ENCODE measurements at regions not wholly inside any gene's neighbourhood (a gene's known extent, or its start where the extent isn't known, plus 50 kb on each side); places are given as distances from the start of the nearest gene placed in this dataset.
"Not testable (repeated sequence)": the region's sequence is repeated elsewhere in the genome, so short reads cannot be mapped to it uniquely, and the experiment has no call there.

DNA sequence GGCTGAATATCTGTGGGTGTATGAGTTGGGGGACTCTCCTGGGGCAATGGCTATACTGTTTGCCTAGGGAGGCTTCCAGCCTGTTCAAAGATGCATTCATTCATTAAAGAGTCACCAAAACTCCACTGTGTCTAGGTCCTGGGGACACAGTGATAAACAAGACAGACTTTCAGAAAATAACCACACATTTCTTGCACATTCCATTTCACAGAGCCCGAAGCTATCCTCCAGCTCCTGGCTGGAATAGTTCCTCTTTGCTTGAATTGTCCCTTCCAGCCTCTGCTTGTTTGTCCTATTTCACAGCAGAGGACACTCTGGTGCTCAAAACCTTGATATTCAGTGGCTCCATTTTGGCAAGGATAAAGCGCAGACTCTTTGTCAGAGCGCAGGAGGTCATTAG, 61.7 kb upstream of the ITGA11 start:
- H3K9ac ChIP-seq (ENCODE audit: low read depth, low read length): no peak overlapping the region
- no peaks in the 10 kb centered on the region for H3K36me3 ChIP-seq (ENCODE audit: insufficient read depth, low read length)
- no peak overlapping the region for H3K4me2 ChIP-seq (ENCODE audit: low read length)
- H3K27me3 ChIP-seq (ENCODE audit: control insufficient read depth, insufficient read depth, low read length): peaks cover 55% of the 10 kb centered on the region
- no peaks in the 10 kb centered on the region for H3K4me1 ChIP-seq (ENCODE audit: control insufficient read depth, insufficient read depth, low read length)
- H3K9me3 ChIP-seq (replicated peaks; ENCODE audit: low read length): no peaks in the 10 kb centered on the region
- no peak overlapping the region for H3K4me3 ChIP-seq (ENCODE audit: low read length)

DNA sequence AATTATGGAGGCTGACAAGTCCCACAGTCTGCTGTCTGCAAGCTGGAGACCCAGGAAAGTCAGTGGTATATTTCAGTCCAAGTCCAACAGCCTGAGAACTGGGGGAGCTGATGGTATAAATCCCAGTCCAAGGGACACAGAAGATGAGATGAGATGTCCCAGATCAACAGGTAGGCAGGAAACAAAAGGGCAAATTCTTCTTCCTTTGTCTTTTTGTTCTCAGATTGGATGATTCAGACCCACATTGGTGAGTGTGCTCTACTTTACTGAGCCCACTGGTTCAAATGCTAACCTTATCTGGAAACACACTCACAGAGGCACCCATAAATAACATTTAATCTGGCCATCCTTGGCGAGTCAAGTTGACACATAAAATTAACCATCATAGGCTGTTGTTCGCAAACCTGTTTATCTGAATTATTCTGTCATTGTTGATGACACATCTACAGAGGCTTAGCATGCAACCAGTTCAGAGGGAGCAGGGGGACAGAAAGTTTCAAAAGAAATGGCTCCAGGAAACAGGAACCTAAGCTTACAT, 62.7 kb upstream of the ITGA11 start:
- H3K27me3 ChIP-seq (ENCODE audit: control insufficient read depth, insufficient read depth, low read length): peaks cover 46% of the 10 kb centered on the region
- H3K4me1 ChIP-seq (ENCODE audit: control insufficient read depth, insufficient read depth, low read length): no peaks in the 10 kb centered on the region
- H3K9me3 ChIP-seq (replicated peaks; ENCODE audit: low read length): no peaks in the 10 kb centered on the region

DNA sequence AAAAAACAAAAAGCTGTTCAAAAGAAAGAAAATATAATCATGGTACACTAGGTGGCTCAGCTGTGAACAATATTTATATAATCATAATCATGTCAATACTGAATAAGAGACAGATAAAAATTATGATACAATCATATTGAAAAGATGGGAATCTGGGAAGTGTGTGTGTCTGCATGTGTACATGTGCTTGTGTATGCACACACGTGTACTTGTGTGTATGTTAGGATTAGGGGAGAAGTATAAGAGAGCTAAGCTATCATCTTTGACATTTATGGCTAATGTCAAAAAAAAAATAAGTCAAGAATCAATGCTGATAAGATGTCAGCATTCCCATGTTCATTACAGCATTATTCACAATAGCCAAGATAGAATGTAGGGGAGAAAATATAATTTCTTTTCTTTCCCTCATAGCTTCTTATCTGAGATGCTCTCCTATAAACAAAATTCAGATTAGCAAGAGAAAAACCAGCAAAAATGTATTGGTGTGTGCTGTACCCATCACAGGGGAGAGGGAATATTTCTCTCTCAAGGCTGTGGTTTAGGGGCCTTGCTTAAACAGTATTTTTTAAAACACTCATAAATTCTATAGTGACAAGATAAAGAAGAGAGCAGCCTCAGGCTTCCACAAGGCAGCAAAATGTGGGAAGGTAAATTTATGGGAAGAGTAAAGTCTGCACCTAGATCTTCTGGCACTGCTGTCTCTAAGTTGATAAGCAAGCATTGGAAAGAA, 63.4 kb upstream of the ITGA11 start:
- Histone ChIP-seq H3K27me3 (ENCODE audit: control insufficient read depth, insufficient read depth, low read length) (peaks cover 44% of the 10 kb centered on the region), H3K4me3 (ENCODE audit: low read length) (no peak overlapping the region), H3K9me3 (replicated peaks; ENCODE audit: low read length) (no peaks in the 10 kb centered on the region), H3K9ac (ENCODE audit: low read depth, low read length) (no peak overlapping the region), H3K4me2 (ENCODE audit: low read length) (no peak overlapping the region), H3K36me3 (ENCODE audit: insufficient read depth, low read length) (no peaks in the 10 kb centered on the region), H3K4me1 (ENCODE audit: control insufficient read depth, insufficient read depth, low read length) (no peaks in the 10 kb centered on the region)

More for the DNA sequence above, 62.7 kb upstream of the ITGA11 start:
- no peak overlapping the region for H3K9ac ChIP-seq (ENCODE audit: low read depth, low read length)
- no peak overlapping the region for H3K4me3 ChIP-seq (ENCODE audit: low read length)
- H3K36me3 ChIP-seq (ENCODE audit: insufficient read depth, low read length): no peaks in the 10 kb centered on the region
- H3K4me2 ChIP-seq (ENCODE audit: low read length): no peak overlapping the region

DNA sequence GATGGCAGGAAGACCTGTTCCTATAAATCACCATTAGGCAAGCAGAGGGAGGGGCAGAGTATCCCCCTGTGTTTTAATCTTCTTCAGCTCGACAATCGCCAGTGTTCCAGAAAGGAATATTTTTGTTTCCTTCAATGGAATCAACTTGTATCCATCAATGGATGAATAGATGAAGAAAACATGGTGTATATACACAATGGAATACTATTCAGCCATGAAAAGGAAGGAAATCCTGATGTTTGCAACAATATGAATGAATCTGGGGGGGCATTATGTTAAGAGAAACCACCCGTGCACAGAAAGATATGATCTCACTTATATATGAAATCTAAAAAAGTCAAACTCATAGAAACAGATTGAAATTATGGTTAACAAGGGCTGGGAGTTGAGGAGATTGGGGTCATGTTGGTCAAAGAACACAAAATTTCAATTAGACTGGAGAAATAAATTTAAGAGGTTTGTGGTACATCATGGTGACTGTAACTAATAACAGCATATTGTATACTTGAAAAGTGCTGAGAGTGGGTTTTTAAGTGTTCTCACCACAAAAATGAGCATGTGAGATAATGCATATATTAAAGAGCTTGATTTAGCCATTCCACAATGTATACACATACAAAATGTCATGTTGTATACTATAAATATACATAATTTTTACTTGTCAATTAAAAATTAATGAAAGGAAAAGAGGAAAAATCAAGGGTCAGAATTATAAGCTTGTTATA, 64.2 kb upstream of the ITGA11 start:
- no peak overlapping the region for H3K4me3 ChIP-seq (ENCODE audit: low read length)
- H3K9me3 ChIP-seq (replicated peaks; ENCODE audit: low read length): no peaks in the 10 kb centered on the region
- peaks cover 37% of the 10 kb centered on the region for H3K27me3 ChIP-seq (ENCODE audit: control insufficient read depth, insufficient read depth, low read length)
- H3K36me3 ChIP-seq (ENCODE audit: insufficient read depth, low read length): no peaks in the 10 kb centered on the region
- H3K9ac ChIP-seq (ENCODE audit: low read depth, low read length): no peak overlapping the region
- H3K4me1 ChIP-seq (ENCODE audit: control insufficient read depth, insufficient read depth, low read length): peaks cover 5% of the 10 kb centered on the region
- H3K4me2 ChIP-seq (ENCODE audit: low read length): no peak overlapping the region

DNA sequence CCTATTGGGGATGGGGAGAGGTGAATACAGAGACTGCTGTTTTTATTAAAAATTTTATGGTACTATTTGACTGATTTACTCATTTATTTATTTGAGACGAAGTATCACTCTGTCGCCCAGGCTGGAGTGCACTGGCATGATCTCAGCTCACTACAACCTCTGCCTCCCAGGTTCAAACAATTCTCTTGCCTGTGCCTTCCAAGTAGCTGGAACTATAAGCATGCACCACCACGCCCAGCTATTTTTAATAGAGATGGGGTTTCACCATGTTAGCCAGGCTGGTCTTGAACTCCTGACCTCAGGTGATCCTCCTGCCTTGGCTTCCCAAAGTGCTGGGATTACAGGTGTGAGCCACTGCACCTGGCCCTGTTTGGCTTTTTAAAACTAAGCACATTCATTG, 64.8 kb upstream of the ITGA11 start:
- H3K36me3 ChIP-seq (ENCODE audit: insufficient read depth, low read length); H3K4me3 ChIP-seq (ENCODE audit: low read length); H3K9me3 ChIP-seq (replicated peaks; ENCODE audit: low read length); H3K4me2 ChIP-seq (ENCODE audit: low read length); H3K4me1 ChIP-seq (ENCODE audit: control insufficient read depth, insufficient read depth, low read length); H3K9ac ChIP-seq (ENCODE audit: low read depth, low read length): not testable (repeated sequence)
- peaks cover 38% of the 10 kb centered on the region for H3K27me3 ChIP-seq (ENCODE audit: control insufficient read depth, insufficient read depth, low read length)

DNA sequence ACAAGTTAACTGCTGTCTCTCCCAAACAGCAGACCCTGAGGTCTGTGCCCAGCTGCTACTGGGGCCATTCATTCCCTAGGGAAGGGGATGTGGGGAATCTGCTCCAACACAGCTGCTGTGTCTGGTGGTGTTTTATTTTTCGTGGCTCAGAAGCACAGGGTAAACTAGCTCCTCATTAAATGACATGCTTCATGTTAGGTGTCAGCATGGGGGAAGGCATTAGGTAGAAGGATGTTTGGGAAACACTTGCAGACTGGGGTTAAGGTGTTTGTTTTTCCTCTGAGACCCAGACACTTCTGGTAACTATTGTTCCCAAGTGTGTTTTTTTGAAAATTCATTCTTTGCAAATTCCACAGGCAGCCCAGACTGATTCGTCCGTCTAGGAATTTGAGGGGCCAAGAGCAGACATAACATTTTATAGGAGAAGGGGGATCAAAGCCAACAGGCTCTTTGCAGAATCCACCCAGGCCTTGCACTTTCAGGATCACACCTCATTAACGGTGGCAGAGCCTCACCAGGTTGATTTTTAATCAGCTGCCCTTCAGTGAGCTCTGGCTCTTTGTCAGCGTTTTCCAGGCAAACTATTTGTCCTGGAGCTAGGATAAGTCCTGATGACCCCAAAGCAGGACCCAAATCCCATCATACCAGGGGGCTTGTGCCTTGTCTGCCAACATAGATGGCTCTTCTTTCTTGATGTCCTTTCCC, 65.4 kb upstream of the ITGA11 start:
- no peak overlapping the region for H3K4me2 ChIP-seq (ENCODE audit: low read length)
- H3K4me3 ChIP-seq (ENCODE audit: low read length): no peak overlapping the region
- H3K27me3 ChIP-seq (ENCODE audit: control insufficient read depth, insufficient read depth, low read length): peaks cover 40% of the 10 kb centered on the region
- no peak overlapping the region for H3K9ac ChIP-seq (ENCODE audit: low read depth, low read length)
- H3K4me1 ChIP-seq (ENCODE audit: control insufficient read depth, insufficient read depth, low read length): peaks cover 5% of the 10 kb centered on the region
- no peaks in the 10 kb centered on the region for H3K9me3 ChIP-seq (replicated peaks; ENCODE audit: low read length)
- no peaks in the 10 kb centered on the region for H3K36me3 ChIP-seq (ENCODE audit: insufficient read depth, low read length)

DNA sequence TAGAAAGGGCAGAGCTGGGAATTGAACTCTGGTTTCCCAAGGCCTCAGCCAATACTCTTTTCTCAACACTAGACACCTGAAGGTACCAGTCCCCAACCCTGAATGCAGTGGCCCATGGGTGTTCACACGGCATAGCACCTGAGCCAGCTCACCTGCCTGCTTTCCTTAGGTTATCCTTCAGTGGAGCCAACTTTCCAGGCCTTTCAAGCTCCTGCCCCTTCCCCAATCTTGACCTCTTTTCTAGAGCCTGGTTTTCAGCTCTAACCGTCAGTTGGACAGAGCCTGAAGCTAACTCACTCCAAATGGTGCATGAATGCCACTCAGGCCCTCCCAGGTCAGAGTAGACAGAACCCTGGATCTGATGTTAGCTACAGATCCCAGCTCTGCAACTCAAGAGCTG, 66.1 kb upstream of the ITGA11 start:
- Histone ChIP-seq H3K4me3 (ENCODE audit: low read length) (no peak overlapping the region), H3K36me3 (ENCODE audit: insufficient read depth, low read length) (no peaks in the 10 kb centered on the region), H3K9me3 (replicated peaks; ENCODE audit: low read length) (no peaks in the 10 kb centered on the region), H3K4me1 (ENCODE audit: control insufficient read depth, insufficient read depth, low read length) (peaks cover 5% of the 10 kb centered on the region), H3K27me3 (ENCODE audit: control insufficient read depth, insufficient read depth, low read length) (peaks cover 40% of the 10 kb centered on the region), H3K4me2 (ENCODE audit: low read length) (no peak overlapping the region), H3K9ac (ENCODE audit: low read depth, low read length) (no peak overlapping the region)

DNA sequence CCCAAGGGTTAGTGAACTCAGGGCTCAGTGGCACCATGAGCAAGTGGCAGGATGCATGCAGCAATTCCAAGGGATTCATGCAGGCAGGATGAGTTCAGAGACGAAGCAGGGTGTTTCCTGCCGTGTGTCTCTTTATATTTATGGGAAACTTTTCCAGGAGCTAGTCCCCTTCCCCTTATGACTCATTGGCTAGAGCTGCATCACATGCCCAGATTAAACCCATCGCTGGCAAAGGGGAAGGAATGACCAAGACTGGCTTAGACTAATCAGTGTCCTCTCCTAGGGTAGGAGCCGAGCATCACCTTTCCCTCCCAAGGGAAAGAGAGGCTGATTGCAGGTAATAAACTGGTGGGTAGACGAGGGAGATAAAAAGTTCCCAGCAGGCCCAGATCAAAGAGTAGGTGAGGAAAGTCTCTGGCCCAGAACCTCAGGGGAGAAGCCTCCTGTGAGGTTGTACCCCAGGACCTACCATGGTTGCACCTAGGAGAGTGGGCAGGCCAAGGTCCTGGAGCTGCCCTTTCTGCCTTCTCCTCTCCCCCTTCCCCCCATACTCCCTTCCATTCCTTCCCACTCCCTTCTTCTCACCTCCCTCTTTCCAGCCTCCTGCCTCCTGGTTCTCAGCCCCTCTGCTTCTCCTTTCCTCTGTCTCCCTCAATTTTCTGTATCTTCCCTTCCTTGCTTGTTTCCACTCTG, 67.8 kb upstream of the ITGA11 start:
- Histone ChIP-seq H3K4me2 (ENCODE audit: low read length) (no peak overlapping the region), H3K4me3 (ENCODE audit: low read length) (no peak overlapping the region), H3K27me3 (ENCODE audit: control insufficient read depth, insufficient read depth, low read length) (peaks cover 23% of the 10 kb centered on the region), H3K9me3 (replicated peaks; ENCODE audit: low read length) (no peaks in the 10 kb centered on the region), H3K9ac (ENCODE audit: low read depth, low read length) (no peak overlapping the region), H3K4me1 (ENCODE audit: control insufficient read depth, insufficient read depth, low read length) (peaks cover 13% of the 10 kb centered on the region), H3K36me3 (ENCODE audit: insufficient read depth, low read length) (no peaks in the 10 kb centered on the region)

DNA sequence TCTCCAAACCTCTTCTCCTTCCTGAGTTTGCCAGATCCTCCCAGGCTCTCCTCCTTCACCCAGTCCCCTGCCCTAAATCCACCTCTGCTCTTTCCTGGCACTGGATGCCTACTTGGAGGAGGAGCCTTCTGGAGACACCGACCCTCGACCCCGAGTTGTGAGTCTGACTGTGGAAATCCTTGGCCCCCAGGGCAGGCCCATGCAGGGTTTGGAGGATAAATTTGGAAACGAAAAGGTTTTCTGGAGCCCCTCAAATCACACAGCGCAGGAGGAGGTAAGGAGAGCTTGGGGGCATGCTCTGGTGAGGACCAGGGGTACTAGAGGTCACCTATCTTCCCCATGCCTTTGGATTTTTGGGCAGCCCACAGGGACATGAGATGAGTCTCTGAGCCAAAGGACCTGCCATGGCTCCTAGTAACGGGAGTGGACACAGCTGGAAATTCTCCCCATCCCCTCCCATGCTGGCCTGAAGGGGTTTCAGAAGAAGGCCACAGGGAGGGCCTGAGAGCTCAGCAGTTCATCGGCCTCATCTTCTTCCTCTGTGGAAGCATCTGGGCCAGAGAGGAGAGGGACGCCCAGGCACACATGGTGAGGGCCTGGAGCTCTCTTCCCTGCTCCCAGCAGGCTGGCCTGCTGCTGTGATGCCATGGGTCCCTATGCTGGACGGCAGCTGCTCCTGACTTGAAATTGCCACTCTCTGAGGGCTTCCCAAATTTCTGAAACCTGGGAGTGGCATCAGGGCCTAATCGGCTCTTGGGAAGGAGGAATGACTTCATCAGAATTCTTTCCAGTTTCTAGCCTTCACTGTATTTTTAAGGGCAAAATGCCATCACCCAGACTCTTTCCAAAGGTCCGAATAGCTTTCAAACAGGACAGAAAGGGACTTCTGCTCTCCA, 68.6 kb upstream of the ITGA11 start:
- H3K9me3 ChIP-seq (replicated peaks; ENCODE audit: low read length): no peaks in the 10 kb centered on the region
- no peak overlapping the region for H3K4me2 ChIP-seq (ENCODE audit: low read length)
- H3K36me3 ChIP-seq (ENCODE audit: insufficient read depth, low read length): no peaks in the 10 kb centered on the region
- H3K27me3 ChIP-seq (ENCODE audit: control insufficient read depth, insufficient read depth, low read length): peaks cover 17% of the 10 kb centered on the region
- H3K9ac ChIP-seq (ENCODE audit: low read depth, low read length): no peak overlapping the region
- H3K4me1 ChIP-seq (ENCODE audit: control insufficient read depth, insufficient read depth, low read length): peaks cover 18% of the 10 kb centered on the region
- H3K4me3 ChIP-seq (ENCODE audit: low read length): no peak overlapping the region

DNA sequence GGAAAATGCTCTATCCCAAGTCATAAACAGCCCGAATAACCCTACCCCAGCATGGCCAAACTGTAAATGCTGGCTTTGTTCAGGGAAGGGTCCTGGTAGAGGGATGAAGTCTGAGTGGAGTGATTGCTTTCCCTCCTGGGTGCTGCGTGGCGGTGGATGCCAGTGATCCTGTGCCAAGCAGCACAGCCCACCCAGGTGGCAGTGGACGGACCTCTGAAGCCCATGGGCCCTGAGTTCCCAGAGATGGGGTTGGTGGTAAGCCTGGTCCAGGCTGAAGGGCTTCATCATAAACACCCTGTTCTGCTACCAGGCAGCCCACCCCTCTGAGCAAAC, 69.3 kb upstream of the ITGA11 start:
- Histone ChIP-seq H3K36me3 (ENCODE audit: insufficient read depth, low read length) (no peaks in the 10 kb centered on the region), H3K9ac (ENCODE audit: low read depth, low read length) (no peak overlapping the region), H3K27me3 (ENCODE audit: control insufficient read depth, insufficient read depth, low read length) (peaks cover 11% of the 10 kb centered on the region), H3K4me1 (ENCODE audit: control insufficient read depth, insufficient read depth, low read length) (peaks cover 18% of the 10 kb centered on the region), H3K4me2 (ENCODE audit: low read length) (no peak overlapping the region), H3K4me3 (ENCODE audit: low read length) (no peak overlapping the region), H3K9me3 (replicated peaks; ENCODE audit: low read length) (no peaks in the 10 kb centered on the region)

All from skeletal muscle satellite cell (primary cell).